Chondrocyte (in vitro differentiated cells): ENCODE measurements at regions not wholly inside any gene's neighbourhood (a gene's known extent, or its start where the extent isn't known, plus 50 kb on each side); places are given as distances from the start of the nearest gene placed in this dataset.

Experiments
- DNase-seq: peaks from one replicate; pipeline ENCODE4 v3.0.0; 2021; ENCODE audit warnings: mixed read lengths, low spot score
- H3K27ac Mint-ChIP-seq: one replicate; pipeline ENCODE4 v1.8.0; 2021; ENCODE audit warnings: mild to moderate bottlenecking, moderate library complexity, mixed read lengths; ENCODE audit not compliant: unreplicated experiment
- H3K27me3 Mint-ChIP-seq: 2 replicates; pipeline ENCODE4 v1.8.0; 2021; ENCODE audit warnings: low read depth, mixed read lengths
- H3K36me3 Mint-ChIP-seq: 2 replicates; pipeline ENCODE4 v1.8.0; 2021; ENCODE audit warnings: low read depth, mixed read lengths
- H3K4me1 Mint-ChIP-seq: 2 replicates; pipeline ENCODE4 v1.8.0; 2021; ENCODE audit warnings: low read depth, mild to moderate bottlenecking, mixed read lengths
- H3K4me3 Mint-ChIP-seq: one replicate; pipeline ENCODE4 v1.8.0; 2021; ENCODE audit warnings: mild to moderate bottlenecking, moderate library complexity, mixed read lengths; ENCODE audit not compliant: unreplicated experiment
- H3K9me3 Mint-ChIP-seq: 2 replicates; pipeline ENCODE4 v1.8.0; 2021; ENCODE audit warnings: low read depth, mixed read lengths
- CTCF ChIP-seq: fragments of 200-600 bp; sonication (generic); IDR thresholded peaks from 2 replicates; pipeline ENCODE4 v1.5.0; 2021; ENCODE audit warnings: antibody characterized with exemption, mild to moderate bottlenecking, moderate library complexity

GRCh38 chr4:79798047-79798446 lies 275.0 kb downstream of the ANTXR2 start:
- no peak overlapping the region for H3K4me3 Mint-ChIP-seq
- no peaks in the 10 kb centered on the region for H3K4me1 Mint-ChIP-seq
- no peaks in the 10 kb centered on the region for H3K36me3 Mint-ChIP-seq
- H3K27me3 Mint-ChIP-seq, result peaks cover 19% of the 10 kb centered on the region
- H3K27ac Mint-ChIP-seq, result no peak overlapping the region
- H3K9me3 Mint-ChIP-seq, result peaks cover 5% of the 10 kb centered on the region
- TF ChIP-seq CTCF, result no peak
- DNase-seq, result no peak

- no peaks in the 10 kb centered on the region for H3K4me1 Mint-ChIP-seq
- no peaks in the 10 kb centered on the region for H3K36me3 Mint-ChIP-seq
- TF ChIP-seq CTCF, result no peak
- no peak for DNase-seq
- H3K4me3 Mint-ChIP-seq, result no peak overlapping the region
- no peak overlapping the region for H3K27ac Mint-ChIP-seq
- peaks cover 17% of the 10 kb centered on the region for H3K27me3 Mint-ChIP-seq
- peaks cover 5% of the 10 kb centered on the region for H3K9me3 Mint-ChIP-seq
Observed at GRCh38 chr4:79796948-79797347, 276.1 kb downstream of the ANTXR2 start.

- Mint-ChIP-seq H3K27me3 (peaks cover 7% of the 10 kb centered on the region), H3K36me3 (no peaks in the 10 kb centered on the region), H3K4me3 (no peak overlapping the region), H3K9me3 (peaks cover 8% of the 10 kb centered on the region), H3K4me1 (no peaks in the 10 kb centered on the region), H3K27ac (no peak overlapping the region)
- no peak for DNase-seq
- no peak for TF ChIP-seq CTCF
Observed at GRCh38 chr4:79788884-79789283, 284.1 kb downstream of the ANTXR2 start.

GRCh38 chr4:79780129-79780528 lies 292.9 kb downstream of the ANTXR2 start:
- no peaks in the 10 kb centered on the region for H3K36me3 Mint-ChIP-seq
- peaks cover 18% of the 10 kb centered on the region for H3K9me3 Mint-ChIP-seq
- TF ChIP-seq CTCF, result no peak
- H3K4me3 Mint-ChIP-seq, result no peak overlapping the region
- DNase-seq, result no peak
- H3K27ac Mint-ChIP-seq, result no peak overlapping the region
- H3K4me1 Mint-ChIP-seq, result no peaks in the 10 kb centered on the region
- peaks cover 3% of the 10 kb centered on the region for H3K27me3 Mint-ChIP-seq

GRCh38 chr4:79772510-79772909 lies 300.5 kb downstream of the ANTXR2 start:
- Mint-ChIP-seq H3K4me1 (no peaks in the 10 kb centered on the region), H3K4me3 (no peak overlapping the region), H3K9me3 (peaks cover 70% of the 10 kb centered on the region), H3K36me3 (no peaks in the 10 kb centered on the region), H3K27me3 (peaks cover 4% of the 10 kb centered on the region), H3K27ac (no peak overlapping the region)
- DNase-seq, result no peak
- TF ChIP-seq CTCF, result no peak
